ENCODE measurements at regions not wholly inside any gene's neighbourhood (a gene's known extent, or its start where the extent isn't known, plus 50 kb on each side); places are given as distances from the start of the nearest gene placed in this dataset.

GRCh38 chr1:187883356-187883755, 1054.6 kb downstream of the PLA2G4A start:
- no peaks in the 10 kb centered on the region for H3F3A ChIP-seq (replicated peaks; ENCODE audit: low read depth)
- Mint-ChIP-seq H3K4me3 (no peak overlapping the region), H3K27ac (no peak overlapping the region), H3K4me1 (peaks cover 12% of the 10 kb centered on the region; the same call in 2 of the 3 replicates), H3K27me3 (ENCODE audit: insufficient read depth, low read depth, poor library complexity) (no peaks in the 10 kb centered on the region), H3K9me3 (no peaks in the 10 kb centered on the region; the same call in 2 of the 3 replicates), H3K36me3 (ENCODE audit: low read depth) (no peaks in the 10 kb centered on the region)
- no peak for TF ChIP-seq STAT1 (IDR thresholded peaks at IDR 0.05; ENCODE audit: unreplicated experiment)
- no peak for TF ChIP-seq REST (IDR thresholded peaks at IDR 0.05; ENCODE audit: unreplicated experiment)
- TF ChIP-seq EZH2phosphoT487 (IDR thresholded peaks at IDR 0.05; ENCODE audit: unreplicated experiment), result no peak
- TF ChIP-seq ZNF331 (CRISPR knock-in tag; IDR thresholded peaks at IDR 0.05; ENCODE audit: low read depth), result no peak
- no peak for TF ChIP-seq ETS1 (IDR thresholded peaks at IDR 0.05)
- TF ChIP-seq CREB1 (CRISPR knock-in tag; IDR thresholded peaks at IDR 0.05; ENCODE audit: low read depth), result no peak
- no peak for TF ChIP-seq EZH2 (IDR thresholded peaks at IDR 0.05; ENCODE audit: low read depth, unreplicated experiment)
- TF ChIP-seq JUNB (IDR thresholded peaks at IDR 0.05; ENCODE audit: unreplicated experiment), result no peak
- TF ChIP-seq ZNF114 (CRISPR knock-in tag; IDR thresholded peaks at IDR 0.05), result no peak
- no peak for TF ChIP-seq NANOG (IDR thresholded peaks at IDR 0.05; ENCODE audit: borderline replicate concordance)
- TF ChIP-seq CTCF (conservative IDR thresholded peaks at IDR 0.05; ENCODE audit: low read depth in 2 of 2), result no peak
- no peak for TF ChIP-seq ZNF462 (CRISPR knock-in tag; IDR thresholded peaks at IDR 0.05)
- TF ChIP-seq POLR2AphosphoS5 (IDR thresholded peaks at IDR 0.05; ENCODE audit: low read depth), result no peak
- DNase-seq (ENCODE audit: low spot score), result no peak
- no peaks in the 10 kb centered on the region for H4K20me1 ChIP-seq (replicated peaks; ENCODE audit: insufficient read depth)
- H3K4me3 ChIP-seq, result no peak overlapping the region
- no peaks in the 10 kb centered on the region for H3K27me3 ChIP-seq (ENCODE audit: insufficient read depth)
- no peak overlapping the region for H2AFZ ChIP-seq
- no peak overlapping the region for H3K27ac ChIP-seq (ENCODE audit: low read depth)
- no peaks in the 10 kb centered on the region for H3K4me1 ChIP-seq (ENCODE audit: insufficient read depth)
- no peaks in the 10 kb centered on the region for H3K36me3 ChIP-seq (ENCODE audit: insufficient read depth)
- H3K4me2 ChIP-seq, result no peak overlapping the region
- H3K79me2 ChIP-seq (replicated peaks; ENCODE audit: insufficient read depth), result no peaks in the 10 kb centered on the region
- H3K9me2 ChIP-seq (ENCODE audit: insufficient read depth), result no peaks in the 10 kb centered on the region
- ATAC-seq, result no peak

All from GM23338 (cell line).